Ovary (tissue), 1 donor: ENCODE measurements at regions not wholly inside any gene's neighbourhood (a gene's known extent, or its start where the extent isn't known, plus 50 kb on each side); places are given as distances from the start of the nearest gene placed in this dataset. TPM values are rescaled to one million over a fixed set of nuclear protein-coding genes. Genes with fewer than 3 reads are reported as not detected.

ENCODE experiments used
- small RNA-seq: library from RNA; depleted of rRNA; stranded (forward); fragments of <200 nt; gene quantifications from one replicate; pipeline ENCODE3, GENCODE V24; 2016

Small RNA genes in the stretch of these regions (small RNA-seq; reads per million reads assigned to genes)
- gene ATP6V0CP2: not detected
